ENCODE measurements at regions not wholly inside any gene's neighbourhood (a gene's known extent, or its start where the extent isn't known, plus 50 kb on each side); places are given as distances from the start of the nearest gene placed in this dataset.

- Mint-ChIP-seq H3K27ac (no peak overlapping the region), H3K36me3 (ENCODE audit: low read depth) (no peaks in the 10 kb centered on the region), H3K4me1 (peaks cover 10% of the 10 kb centered on the region), H3K9me3 (peaks cover 4% of the 10 kb centered on the region), H3K27me3 (ENCODE audit: low read depth, poor library complexity) (peaks cover 17% of the 10 kb centered on the region), H3K4me3 (no peak overlapping the region)
- no peak for DNase-seq
- no peak for TF ChIP-seq CTCF (IDR thresholded peaks at IDR 0.05)
These were observed 50.0 kb upstream of the POGK start for GRCh38 chr1:166789286-166789685.
